ENCODE measurements at regions not wholly inside any gene's neighbourhood (a gene's known extent, or its start where the extent isn't known, plus 50 kb on each side); places are given as distances from the start of the nearest gene placed in this dataset.
"Not testable (repeated sequence)": the region's sequence is repeated elsewhere in the genome, so short reads cannot be mapped to it uniquely, and the experiment has no call there.

DNA sequence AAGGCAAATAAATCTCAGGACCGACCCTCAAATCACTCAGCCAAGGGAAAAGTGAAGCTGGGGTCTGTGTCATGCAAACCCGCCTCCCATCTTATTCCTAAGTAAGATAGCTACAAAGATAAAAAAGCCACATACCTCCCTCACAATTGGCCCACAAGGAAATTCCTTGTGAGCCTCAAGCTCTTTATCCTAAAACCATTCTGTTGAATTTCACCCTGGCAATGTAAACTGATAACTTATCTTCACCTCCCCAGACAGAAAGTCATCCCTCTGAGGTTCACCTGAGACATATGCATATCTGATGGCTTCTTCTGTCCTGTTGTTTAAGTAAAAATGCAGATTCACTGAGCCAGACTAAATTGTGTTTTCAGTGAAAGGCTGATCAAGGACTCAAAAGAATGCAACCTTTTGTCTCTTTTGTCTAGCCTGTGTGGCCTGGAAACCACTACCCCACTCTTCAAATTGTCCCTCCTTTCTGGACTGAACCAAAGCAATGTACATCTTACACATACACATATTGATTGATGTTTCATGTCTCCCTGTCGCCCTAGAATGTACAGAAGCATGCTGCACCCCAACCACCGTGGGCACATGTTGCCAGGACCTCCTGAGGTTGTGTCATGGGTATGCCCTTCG, 91.3 kb downstream of the MFAP3L start:
- ATAC-seq, result no peak
- DNase-seq, result no peak
- intact Hi-C loops (cut with micrococcal nuclease), result no loop called here

GRCh38 chr4:169933531-169933930, 92.7 kb downstream of the MFAP3L start:
- ATAC-seq, result no peak
- intact Hi-C loops (cut with micrococcal nuclease), result no loop called here
- DNase-seq, result no peak

GRCh38 chr4:169931964-169932363, 94.2 kb downstream of the MFAP3L start:
- intact Hi-C loops (cut with micrococcal nuclease), result no loop called here
- DNase-seq (no peak), ATAC-seq (no peak)

DNA sequence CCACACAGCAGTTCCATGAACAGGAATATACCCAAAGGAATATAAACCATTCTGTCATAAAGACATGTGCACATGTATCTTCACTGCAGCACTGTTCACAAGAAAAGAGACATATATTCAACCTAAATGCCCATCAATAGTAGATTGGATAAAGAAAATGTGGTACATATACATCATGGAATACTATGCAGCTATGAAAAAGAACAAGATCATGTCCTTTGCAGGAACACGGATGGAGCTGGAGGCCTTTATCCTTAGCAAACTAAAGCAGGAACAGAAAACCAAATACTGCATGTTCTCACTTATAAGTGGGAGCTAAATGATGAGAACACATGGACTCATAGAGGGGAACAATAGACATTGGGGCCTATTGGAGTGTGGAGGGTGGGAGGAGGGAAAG, 95.4 kb downstream of the MFAP3L start:
- DNase-seq; intact Hi-C loops (cut with micrococcal nuclease); ATAC-seq: not testable (repeated sequence)

- ATAC-seq (no peak), DNase-seq (no peak)
- intact Hi-C loops (cut with micrococcal nuclease), result no loop called here
These were observed 98.9 kb downstream of the MFAP3L start for GRCh38 chr4:169927280-169927679.

GRCh38 chr4:169925678-169926077, 100.5 kb downstream of the MFAP3L start:
- intact Hi-C loops (cut with micrococcal nuclease), result no loop called here
- DNase-seq (no peak), ATAC-seq (no peak)

- no peak for ATAC-seq
- intact Hi-C loops (cut with micrococcal nuclease), result no loop called here
- no peak for DNase-seq
These were observed 103.4 kb downstream of the MFAP3L start for GRCh38 chr4:169922632-169923276.

- intact Hi-C loops (cut with micrococcal nuclease), result no loop called here
- DNase-seq (no peak), ATAC-seq (no peak)
These were observed 104.5 kb downstream of the MFAP3L start for GRCh38 chr4:169921732-169922131.

DNA sequence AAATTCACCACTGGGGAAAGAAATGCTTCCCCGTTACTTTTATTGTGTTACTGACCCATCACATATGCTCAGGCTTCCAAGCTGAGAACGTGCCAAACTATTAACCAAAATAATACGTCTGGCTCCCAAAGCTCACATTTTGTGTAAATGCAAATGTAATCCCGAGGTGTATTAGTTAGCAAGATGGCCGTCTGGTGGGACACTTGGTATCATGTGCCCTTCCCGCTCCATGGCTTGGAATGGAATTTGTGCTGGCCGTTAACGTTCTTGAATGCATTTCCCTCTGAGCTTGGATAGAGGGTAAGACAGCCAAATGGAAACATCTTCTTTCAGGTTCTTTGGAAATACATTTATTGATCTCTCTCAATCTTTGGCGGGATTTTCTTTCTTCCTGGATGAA, 105.0 kb downstream of the MFAP3L start:
- intact Hi-C loops (cut with micrococcal nuclease), result no loop called here
- DNase-seq (no peak), ATAC-seq (no peak)

GRCh38 chr4:169919194-169920124, 106.7 kb downstream of the MFAP3L start:
- intact Hi-C loops (cut with micrococcal nuclease); ATAC-seq; DNase-seq: not testable (repeated sequence)

GRCh38 chr4:169915545-169915944, 110.7 kb downstream of the MFAP3L start:
- intact Hi-C loops (cut with micrococcal nuclease), result no loop called here
- ATAC-seq (no peak), DNase-seq (no peak)

DNA sequence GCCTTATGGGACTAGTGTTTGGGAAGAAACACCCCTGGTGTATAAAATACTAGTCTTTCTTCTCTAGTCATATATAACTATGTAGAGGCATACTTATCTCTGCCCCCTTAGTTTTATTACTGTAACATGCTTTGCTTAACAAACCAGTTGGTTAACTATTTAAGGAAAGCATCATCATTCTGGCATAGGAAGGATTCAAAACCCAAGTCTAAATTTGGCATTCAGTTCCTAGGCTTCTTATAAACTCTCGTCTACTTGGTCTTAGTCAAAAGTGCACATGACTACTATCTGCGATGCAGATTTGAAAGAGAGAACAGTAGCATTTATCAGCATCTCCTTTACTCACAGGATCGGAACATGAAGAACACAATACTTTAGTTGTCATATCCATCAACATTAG, 111.3 kb downstream of the MFAP3L start:
- no peak for ATAC-seq
- intact Hi-C loops (cut with micrococcal nuclease), result no loop called here
- no peak for DNase-seq

DNA sequence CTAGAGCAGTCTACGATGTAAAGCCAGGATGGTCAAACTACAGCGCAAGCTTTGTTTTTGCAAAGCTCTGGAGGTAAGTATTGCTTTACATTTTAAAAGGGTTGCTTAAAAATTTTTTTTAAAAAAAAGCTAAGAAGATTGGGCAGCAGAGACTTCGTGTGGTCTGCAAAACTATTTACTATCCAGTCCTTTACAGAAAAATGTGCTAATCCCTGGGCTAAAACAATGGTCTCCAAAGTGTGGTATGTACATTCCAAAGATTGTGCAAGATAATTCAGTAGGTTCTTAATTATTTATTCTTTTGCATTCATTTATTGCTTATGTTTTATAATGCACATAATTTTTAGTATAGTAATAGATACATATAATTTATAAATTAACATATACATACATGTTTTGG, 113.2 kb downstream of the MFAP3L start:
- DNase-seq, result no peak
- no peak for ATAC-seq
- intact Hi-C loops (cut with micrococcal nuclease), result no loop called here

GRCh38 chr4:169909897-169910296, 116.3 kb downstream of the MFAP3L start:
- ATAC-seq, result no peak
- intact Hi-C loops (cut with micrococcal nuclease), result no loop called here

GRCh38 chr4:169909479-169909878, 116.7 kb downstream of the MFAP3L start:
- ATAC-seq (no peak), DNase-seq (no peak)
- intact Hi-C loops (cut with micrococcal nuclease), result no loop called here

More at GRCh38 chr4:169909897-169910296, 116.3 kb downstream of the MFAP3L start:
- no peak for DNase-seq

- intact Hi-C loops (cut with micrococcal nuclease), result no loop called here
- ATAC-seq (no peak), DNase-seq (no peak)
These were observed 118.5 kb downstream of the MFAP3L start for GRCh38 chr4:169907705-169908104.

- DNase-seq (no peak), ATAC-seq (no peak)
- intact Hi-C loops (cut with micrococcal nuclease), result no loop called here
These were observed 119.4 kb downstream of the MFAP3L start for GRCh38 chr4:169906821-169907220.

- DNase-seq, result no peak
- no peak for ATAC-seq
- intact Hi-C loops (cut with micrococcal nuclease), result no loop called here
These were observed 120.1 kb downstream of the MFAP3L start for GRCh38 chr4:169906104-169906503.

GRCh38 chr4:169902658-169903345, 123.4 kb downstream of the MFAP3L start:
- DNase-seq (no peak), ATAC-seq (no peak)
- intact Hi-C loops (cut with micrococcal nuclease), result no loop called here
